GM18907 (cell line): ENCODE measurements at regions not wholly inside any gene's neighbourhood (a gene's known extent, or its start where the extent isn't known, plus 50 kb on each side); places are given as distances from the start of the nearest gene placed in this dataset.

Experiments used
- ATAC-seq: cut with Tn5 transposase; IDR thresholded peaks from one replicate; pipeline ENCODE4 v1.9.1; 2021; ENCODE audit warnings: mild to moderate bottlenecking, moderate library complexity; ENCODE audit not compliant: unreplicated experiment

GRCh38 chr4:180491210-180491609, 1752.0 kb upstream of the TENM3 start:
- ATAC-seq = no peak

- no peak for ATAC-seq
Measured at GRCh38 chr4:180493299-180493698, 1749.9 kb upstream of the TENM3 start.

GRCh38 chr4:180500154-180500553, 1743.0 kb upstream of the TENM3 start:
- ATAC-seq = no peak

GRCh38 chr4:180512801-180513475, 1730.3 kb upstream of the TENM3 start:
- no peak for ATAC-seq

DNA sequence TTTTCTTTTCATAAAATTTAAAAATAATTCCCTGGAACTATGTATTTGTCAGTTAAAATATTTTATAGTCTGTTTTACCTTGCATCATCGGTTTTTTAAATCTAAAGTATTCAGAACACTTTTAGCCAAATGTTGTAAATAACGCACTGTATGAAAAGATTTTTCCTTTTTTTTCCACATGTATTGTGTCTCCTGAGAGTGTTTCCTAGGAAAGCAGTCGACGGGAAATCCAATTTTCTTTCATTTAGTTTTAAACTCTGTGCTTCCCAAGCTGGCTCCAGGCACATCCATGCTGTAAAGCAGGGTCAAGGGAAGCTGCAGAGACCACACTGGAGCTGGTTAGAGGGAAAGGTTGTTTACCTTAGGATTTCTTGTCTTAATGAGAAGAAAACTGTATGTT, 1724.3 kb upstream of the TENM3 start:
- no peak for ATAC-seq

GRCh38 chr4:180521181-180521580, 1722.0 kb upstream of the TENM3 start:
- no peak for ATAC-seq

- no peak for ATAC-seq
Measured at GRCh38 chr4:180525523-180526077, 1717.6 kb upstream of the TENM3 start.

- no peak for ATAC-seq
Measured at GRCh38 chr4:180528003-180528402, 1715.2 kb upstream of the TENM3 start.

DNA sequence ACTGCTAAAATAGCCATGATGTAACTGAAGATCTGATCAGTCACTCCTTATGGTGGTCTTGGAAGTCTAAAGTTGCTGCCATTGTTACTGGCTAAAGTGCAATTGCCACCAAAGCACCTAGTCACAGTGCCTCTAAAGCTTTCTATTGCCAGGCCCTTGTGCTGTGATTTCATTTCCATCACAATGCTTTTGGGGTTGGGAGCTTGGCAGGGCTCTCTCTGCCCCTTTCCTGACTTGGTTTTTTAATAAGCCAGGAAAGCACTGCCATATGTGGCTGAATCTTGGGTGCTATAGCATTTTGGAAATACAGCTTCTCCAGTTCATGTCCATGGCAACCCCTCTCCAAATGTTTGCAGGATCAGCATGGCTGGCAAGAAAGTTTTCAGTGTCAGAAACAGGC, 1712.4 kb upstream of the TENM3 start:
- ATAC-seq = no peak

DNA sequence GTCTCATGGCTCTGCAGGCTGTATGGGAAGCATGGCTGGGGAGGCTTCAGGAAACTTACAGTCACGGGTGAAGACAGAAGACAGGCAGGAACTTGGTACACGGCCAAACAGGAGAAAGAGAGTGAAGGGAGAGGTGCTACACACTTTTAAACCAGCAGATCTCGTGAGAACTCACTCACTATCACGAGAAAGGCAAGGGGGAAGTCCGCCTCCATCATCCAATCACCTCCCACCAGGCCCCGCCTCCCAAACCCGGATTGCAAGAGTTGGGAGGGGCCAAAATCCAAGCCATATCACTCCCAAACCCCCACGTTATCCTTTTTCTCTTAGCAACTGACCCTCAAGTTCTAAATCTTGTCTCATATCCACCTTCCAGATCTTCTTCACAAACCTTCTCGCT, 1710.5 kb upstream of the TENM3 start:
- ATAC-seq = no peak

- ATAC-seq = no peak
Measured at GRCh38 chr4:180538384-180539057, 1704.7 kb upstream of the TENM3 start.

GRCh38 chr4:180539284-180539683, 1703.9 kb upstream of the TENM3 start:
- ATAC-seq = peak; percentile 95

GRCh38 chr4:180541678-180542077, 1701.5 kb upstream of the TENM3 start:
- ATAC-seq = no peak

GRCh38 chr4:180542445-180543100, 1700.6 kb upstream of the TENM3 start:
- no peak for ATAC-seq

DNA sequence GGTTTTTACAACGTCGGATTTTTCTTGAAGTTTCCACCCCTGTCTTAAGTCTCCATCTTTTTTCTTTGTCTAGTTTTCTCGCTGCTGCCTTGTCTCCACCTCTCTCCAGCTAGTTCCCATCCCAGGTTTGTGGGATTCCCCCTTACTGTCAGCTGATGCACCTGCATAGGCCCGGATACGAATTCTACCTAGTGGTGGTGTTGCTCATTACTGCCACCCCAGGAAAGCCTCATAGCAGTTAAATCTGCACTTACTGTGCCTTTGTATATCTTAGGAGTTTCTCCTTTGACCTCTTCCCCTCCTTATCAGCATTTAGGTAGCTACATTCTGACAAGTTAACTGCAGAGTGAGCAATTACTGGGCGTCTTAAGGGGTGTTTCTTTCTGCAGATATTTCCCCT, 1693.1 kb upstream of the TENM3 start:
- ATAC-seq = no peak

GRCh38 chr4:180557348-180557747, 1685.9 kb upstream of the TENM3 start:
- no peak for ATAC-seq

- ATAC-seq = no peak
Measured at GRCh38 chr4:180557950-180558349, 1685.3 kb upstream of the TENM3 start.

DNA sequence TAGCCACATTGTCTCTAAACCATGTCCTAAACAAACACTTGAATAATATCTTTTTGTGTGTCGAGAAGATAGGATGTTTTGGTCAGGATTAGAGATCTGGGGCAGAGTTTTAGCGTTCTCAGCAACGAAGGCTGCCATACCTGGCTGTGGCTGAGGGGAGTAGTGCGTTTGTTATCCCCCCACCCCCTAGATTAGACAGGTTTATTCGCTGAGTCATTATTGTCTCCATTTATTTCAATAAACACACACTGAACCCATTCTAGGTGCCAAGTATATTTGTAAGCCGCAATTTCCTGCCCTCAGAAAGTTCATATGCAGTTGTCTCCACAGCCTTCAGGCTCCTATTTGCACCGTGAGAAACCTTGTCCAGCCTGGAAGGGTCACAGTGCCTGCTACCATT, 1684.8 kb upstream of the TENM3 start:
- no peak for ATAC-seq

DNA sequence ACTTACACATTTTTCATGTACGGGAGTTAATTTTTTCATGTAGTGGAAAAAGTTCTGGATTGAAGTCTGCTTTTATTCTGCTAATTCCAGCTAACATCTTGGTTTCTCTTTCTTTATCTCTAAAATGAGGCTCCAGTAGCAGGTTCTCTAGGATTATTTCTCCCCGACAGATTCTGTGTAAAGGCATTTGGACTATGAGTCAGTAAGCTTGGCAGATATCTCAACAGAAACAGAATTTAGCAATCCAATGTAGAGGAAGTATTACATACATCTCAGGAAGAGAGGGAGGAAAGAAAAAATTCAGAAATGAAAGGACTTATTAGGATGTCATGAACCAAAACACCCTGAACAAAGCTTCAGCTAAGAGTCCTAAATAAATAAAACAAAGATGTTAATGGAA, 1682.3 kb upstream of the TENM3 start:
- ATAC-seq = no peak

DNA sequence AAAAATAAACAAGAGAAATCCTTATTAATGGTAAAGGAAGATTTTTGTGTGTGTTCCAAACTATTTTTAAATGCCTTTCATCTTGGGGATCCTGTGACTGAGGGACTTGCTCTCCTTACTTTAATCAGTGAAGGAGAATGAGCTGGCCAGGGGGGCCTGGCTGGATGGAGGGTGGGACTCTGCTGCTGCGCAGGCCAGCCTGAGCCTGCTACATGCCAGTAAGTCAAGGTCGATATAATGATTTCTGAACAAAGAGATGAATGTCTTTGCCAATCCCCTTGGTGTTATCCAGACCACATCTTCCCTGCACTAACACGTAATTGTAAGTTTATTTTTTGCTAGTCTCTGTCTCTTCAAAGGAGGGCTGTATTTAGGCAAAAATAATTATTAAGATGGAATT, 1679.2 kb upstream of the TENM3 start:
- ATAC-seq = no peak

DNA sequence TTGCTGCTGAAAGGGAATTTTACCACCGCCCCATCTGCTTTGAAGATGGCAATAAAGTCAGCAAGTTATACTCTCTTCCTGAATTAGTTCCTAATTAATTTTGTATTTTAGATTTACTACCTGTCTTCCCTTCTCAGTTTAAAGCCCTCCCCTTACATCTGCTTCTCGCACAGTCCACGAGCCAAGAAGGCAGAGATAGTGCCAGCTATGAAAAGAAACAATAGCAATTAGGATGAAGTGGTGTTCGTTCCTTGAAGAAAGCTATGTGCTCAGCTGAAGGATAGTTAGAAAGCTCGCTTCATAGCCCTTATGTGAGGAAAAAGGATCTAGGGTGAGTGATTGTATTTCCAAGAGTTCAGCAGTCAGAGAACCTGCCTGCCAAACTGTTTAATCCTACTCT, 1678.8 kb upstream of the TENM3 start:
- ATAC-seq = no peak

DNA sequence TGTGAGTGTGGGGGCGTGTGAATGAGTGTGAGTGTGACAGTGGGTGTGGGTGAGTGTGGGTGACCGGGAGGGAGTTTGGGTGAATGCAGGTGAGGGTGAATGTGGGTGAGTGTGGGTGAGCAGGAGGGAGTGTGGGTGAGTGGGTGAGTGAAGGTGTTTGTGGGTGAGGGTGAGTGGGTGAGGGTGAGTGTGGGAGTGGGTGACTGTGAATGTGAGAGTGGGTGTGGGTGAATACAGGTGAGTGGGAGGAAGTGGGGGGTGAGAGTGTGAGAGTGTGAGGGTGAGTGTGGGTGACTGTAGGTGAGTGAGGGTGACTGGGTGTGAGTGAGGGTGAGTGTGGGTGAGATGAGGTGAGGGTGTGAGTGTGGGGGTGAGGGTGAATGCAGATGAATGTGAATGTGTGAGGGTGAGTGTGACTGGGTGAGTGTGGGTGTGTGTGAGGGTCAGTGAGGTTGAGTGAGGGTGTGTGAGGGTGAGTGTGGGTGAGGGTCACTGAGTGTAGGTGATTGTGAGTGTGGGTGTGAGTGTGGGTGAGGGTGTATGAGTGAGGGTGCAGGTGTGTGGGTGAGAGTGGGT, 1677.3 kb upstream of the TENM3 start:
- ATAC-seq = no peak
